SK-N-SH treated with all-trans-retinoic acid at 6 μM for 48 hours (cell line): ENCODE measurements at regions not wholly inside any gene's neighbourhood (a gene's known extent, or its start where the extent isn't known, plus 50 kb on each side); places are given as distances from the start of the nearest gene placed in this dataset.

Experiments
- CREB5 ChIP-seq: fragments of 250-450 bp; sonication (Bioruptor Pico); IDR thresholded peaks from 2 replicates; pipeline ENCODE4 v1.5.1; 2020; ENCODE audit warnings: low read depth, mild to moderate bottlenecking, moderate library complexity
- PPARA ChIP-seq: fragments of 250-450 bp; sonication (Bioruptor Pico); IDR thresholded peaks from 2 replicates; pipeline ENCODE4 v1.5.0; 2020; ENCODE audit warnings: mild to moderate bottlenecking, borderline replicate concordance
- RARB ChIP-seq: fragments of 250-450 bp; sonication (Bioruptor Pico); IDR thresholded peaks from 2 replicates; pipeline ENCODE4 v1.8.0; 2021; ENCODE audit warnings: mild to moderate bottlenecking, moderate library complexity

- no peak for TF ChIP-seq RARB (CRISPR knock-in tag)
- no peak for TF ChIP-seq CREB5 (CRISPR knock-in tag)
- no peak for TF ChIP-seq PPARA (CRISPR knock-in tag)
These were observed 132.6 kb downstream of the SLC38A6 start for GRCh38 chr14:61113561-61114225.
